HUDEP-2 (cell line): ENCODE measurements at regions not wholly inside any gene's neighbourhood (a gene's known extent, or its start where the extent isn't known, plus 50 kb on each side); places are given as distances from the start of the nearest gene placed in this dataset.

ENCODE experiments used
- DNase-seq, 76 experiments: peaks; one replicate each; lab custom pipeline; 2025; ENCODE audit not compliant: unreplicated experiment in 76 of 76; lab: John Stamatoyannopoulos, UW

DNA sequence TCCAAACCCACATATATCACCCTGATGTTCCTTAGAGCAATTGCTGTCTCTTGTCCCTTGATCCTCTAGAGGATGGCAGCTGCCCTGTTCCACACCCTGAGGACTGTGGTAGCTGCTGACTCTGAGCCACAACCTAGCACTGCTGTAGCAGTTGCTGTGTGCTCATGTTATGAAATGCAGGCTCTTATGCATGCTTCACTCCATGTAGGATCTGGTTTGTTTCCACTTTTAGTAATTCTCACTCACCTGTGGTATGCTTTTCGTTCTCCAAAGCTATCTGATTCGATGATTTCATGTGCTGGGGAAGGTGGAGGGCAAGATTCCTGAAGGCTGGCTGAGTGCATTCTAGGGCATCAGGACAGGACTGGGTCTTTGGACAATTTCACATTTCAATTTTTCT lies 649.0 kb upstream of the RAB6C start:
- no peak for DNase-seq

DNA sequence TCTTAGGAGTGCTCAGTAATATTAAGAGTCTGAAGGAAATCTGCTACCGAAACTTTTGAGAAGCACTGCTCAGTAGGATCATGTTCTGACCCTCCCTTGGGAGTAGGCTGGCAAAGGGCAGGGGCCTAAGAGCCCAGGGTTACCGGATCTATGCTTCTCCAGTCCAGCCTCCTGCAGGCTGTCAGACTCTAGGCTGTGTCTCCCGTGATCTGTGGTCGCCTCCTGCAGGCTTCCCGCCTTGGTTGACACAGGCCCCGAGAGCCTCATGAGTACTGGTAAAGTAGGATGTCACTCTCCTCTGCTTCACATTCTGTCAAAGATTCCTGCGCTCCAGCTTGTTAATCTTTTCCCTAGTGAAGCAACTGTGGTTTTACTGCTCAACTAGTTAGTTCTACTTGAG lies 647.8 kb upstream of the RAB6C start:
- DNase-seq, result no peak

- no peak for DNase-seq
Measured at GRCh38 chr2:129334128-129334527, 645.3 kb upstream of the RAB6C start.

DNA sequence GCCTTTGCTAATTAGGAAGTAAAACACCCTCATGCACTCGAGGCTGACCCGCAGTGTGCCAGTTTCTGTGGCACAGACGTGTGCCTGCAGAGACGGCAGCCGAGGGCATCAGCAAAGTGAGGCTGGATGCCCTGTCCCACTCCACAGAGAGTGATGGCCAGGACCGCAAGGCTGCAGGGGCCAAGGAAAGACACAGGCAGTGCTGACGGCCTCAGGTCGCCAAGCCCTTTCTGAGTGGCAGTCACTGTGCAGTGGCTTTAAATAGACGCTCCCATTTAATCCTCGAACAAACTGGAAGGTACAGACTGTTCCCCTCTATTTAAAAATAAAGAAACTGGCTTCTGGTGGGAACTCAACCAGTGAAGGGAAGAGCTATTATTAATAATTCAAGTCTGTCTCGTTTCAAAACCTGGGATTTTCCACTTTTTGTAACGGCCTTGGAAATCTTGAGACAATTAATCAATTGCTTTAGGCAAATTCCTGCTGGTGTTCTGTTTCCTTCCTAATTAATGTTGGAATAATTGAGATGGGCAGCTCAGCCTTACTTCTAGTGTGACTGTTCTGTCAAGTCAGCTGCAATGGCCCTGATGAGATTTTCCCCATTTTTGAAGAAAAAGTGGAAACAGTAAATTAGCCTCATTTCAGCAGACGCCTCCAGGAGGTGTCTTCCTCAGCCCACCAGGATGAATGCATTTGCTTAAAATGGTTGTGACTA lies 644.6 kb upstream of the RAB6C start:
- DNase-seq, result no peak

DNA sequence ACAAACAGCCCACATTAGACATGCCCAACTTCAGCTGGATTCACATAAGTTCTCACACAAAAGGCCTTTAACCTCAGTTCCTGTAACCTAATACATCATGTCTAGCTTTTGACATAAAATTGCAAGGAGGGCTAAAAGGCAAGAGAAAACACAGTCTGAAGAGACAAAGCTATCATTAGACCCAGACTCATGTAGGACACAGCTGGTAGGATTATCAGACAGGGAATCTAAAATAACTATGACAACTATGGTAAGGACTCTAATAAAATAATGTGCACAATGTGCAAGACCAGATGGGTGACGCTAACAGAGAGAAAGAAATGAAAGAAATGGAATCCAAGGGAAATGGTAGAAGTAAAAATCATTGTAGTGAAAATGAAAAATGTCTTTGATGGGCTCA lies 643.2 kb upstream of the RAB6C start:
- DNase-seq, result no peak

GRCh38 chr2:129337076-129337475 lies 642.4 kb upstream of the RAB6C start:
- no peak for DNase-seq

GRCh38 chr2:129345540-129345939 lies 633.9 kb upstream of the RAB6C start:
- DNase-seq, result no peak

- DNase-seq, result peak in 56 of 76 experiments; percentile 1 to 82 (median 44)
Measured at GRCh38 chr2:129347486-129348217, 631.8 kb upstream of the RAB6C start.

- no peak for DNase-seq
Measured at GRCh38 chr2:129354631-129355030, 624.8 kb upstream of the RAB6C start.

GRCh38 chr2:129361688-129362087 lies 617.8 kb upstream of the RAB6C start:
- no peak for DNase-seq

GRCh38 chr2:129366263-129366662 lies 613.2 kb upstream of the RAB6C start:
- no peak for DNase-seq

GRCh38 chr2:129367107-129367506 lies 612.4 kb upstream of the RAB6C start:
- no peak for DNase-seq

DNA sequence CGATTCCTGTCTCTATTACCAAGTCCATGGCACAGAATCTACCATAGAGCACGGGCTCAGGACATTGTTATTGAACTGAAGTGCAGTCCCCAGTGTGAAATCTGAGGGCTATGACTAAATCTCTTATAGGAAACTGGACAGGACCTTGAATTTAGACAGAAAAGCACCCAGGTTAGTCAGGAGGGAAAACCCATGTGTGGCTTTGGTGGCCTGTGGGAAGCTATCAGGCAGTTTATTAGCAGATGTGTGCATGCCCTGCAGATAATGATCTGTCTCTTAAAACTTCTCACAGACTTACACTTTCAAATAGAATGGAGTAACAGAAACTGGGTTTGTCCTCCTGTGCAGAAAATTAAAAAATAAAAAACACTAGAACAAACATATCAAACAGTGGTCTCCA lies 610.0 kb upstream of the RAB6C start:
- DNase-seq, result no peak

- DNase-seq, result no peak
Measured at GRCh38 chr2:129374452-129374851, 605.0 kb upstream of the RAB6C start.

DNA sequence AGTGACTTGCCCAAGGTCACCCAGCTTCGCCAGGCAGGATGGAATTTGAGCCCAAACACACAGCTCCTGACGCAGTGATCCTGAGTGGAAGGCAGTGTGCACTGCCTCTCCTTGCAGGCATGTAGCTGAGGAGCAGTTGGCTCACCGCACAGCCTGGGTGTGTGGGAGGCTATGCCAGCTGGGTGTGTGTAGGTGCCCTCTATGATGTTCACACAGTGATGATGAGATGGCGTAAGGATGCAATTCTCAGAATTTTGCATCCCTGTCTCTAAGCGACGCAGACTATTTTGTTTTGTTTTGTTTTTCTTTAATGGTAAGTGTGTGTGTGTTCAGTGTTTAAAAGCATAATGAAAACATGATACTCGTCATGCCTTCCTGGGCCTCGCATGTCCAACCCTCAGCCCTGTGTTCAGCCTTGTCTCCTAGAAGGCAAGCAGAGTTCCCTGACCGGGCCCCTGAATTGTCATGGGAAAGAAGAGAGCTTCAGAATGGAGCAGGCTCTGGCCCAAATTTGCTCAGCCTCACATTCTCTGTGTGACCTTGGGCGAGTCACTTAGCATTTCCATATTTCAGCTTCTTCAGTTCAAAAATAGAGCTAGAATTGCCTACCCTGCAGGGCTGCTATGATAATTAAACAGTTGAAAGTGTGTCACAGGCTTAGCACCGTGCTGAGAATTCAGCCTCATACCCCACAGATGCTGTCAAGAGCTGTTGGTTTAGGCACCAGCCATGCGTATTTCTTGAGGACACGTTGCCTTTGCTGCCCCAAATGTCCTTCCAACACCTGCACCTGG lies 603.6 kb upstream of the RAB6C start:
- no peak for DNase-seq

- DNase-seq, result no peak
Measured at GRCh38 chr2:129376426-129377077, 602.9 kb upstream of the RAB6C start.

GRCh38 chr2:129377078-129377469 lies 602.4 kb upstream of the RAB6C start:
- no peak for DNase-seq

- no peak for DNase-seq
Measured at GRCh38 chr2:129378186-129378585, 601.3 kb upstream of the RAB6C start.

GRCh38 chr2:129379411-129379810 lies 600.1 kb upstream of the RAB6C start:
- DNase-seq, result no peak

DNA sequence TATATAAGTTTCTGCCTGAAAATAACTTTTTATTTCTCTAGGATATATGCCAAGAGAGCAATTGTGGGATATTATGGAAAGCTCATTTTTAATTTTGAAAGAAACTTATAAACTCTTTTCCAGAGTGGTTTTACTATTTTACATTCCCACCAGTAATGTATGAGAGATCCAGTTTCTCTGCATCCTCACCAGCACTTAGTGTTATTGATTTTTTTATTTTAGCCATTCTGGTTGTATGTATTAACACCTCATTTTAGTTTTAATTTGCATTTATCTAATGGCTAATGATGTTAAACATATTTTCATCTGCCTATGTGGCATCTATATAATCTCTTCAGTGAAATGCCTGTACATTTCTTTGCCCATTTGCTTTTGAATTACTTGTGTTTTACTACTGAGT lies 597.7 kb upstream of the RAB6C start:
- DNase-seq, result no peak

DNA sequence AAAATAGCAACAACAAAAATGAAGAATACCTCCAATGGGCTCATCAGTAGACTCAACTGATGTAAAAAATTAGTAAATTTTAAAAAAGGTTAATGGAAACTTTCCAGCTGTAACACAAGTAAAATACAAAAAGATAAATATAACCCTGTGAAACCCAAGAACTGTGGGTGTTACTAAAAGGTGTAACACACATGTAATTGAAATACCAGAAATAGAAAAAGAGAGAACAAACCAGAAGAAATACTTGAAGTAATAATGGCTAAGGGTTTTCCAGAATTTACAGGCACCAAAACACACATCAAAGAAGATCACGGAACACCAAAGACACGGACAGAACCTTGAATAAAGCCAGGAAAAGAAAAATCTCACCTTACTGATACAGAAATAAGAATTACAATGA lies 590.6 kb upstream of the RAB6C start:
- DNase-seq, result no peak
